Liver (tissue), 3 donors: ENCODE measurements at regions not wholly inside any gene's neighbourhood (a gene's known extent, or its start where the extent isn't known, plus 50 kb on each side); places are given as distances from the start of the nearest gene placed in this dataset.

ENCODE experiments used
- CTCF ChIP-seq: fragments of 150-350 bp; IDR thresholded peaks from 2 replicates; pipeline ENCODE4 v1.5.1; 2017; ENCODE audit warnings: improper control_type of control experiment, low read depth, low read length; ENCODE audit not compliant: missing input control
- FOXA1 ChIP-seq: IDR thresholded peaks from 2 replicates; pipeline ENCODE4 v1.6.1; 2016; ENCODE audit warnings: antibody characterized with exemption
- HNF4G ChIP-seq: IDR thresholded peaks from 2 replicates; pipeline ENCODE4 v1.6.1; 2016; ENCODE audit warnings: antibody characterized with exemption
- MAX ChIP-seq: IDR thresholded peaks from 2 replicates; pipeline ENCODE4 v1.6.1; 2016; ENCODE audit warnings: antibody characterized with exemption
- RAD21 ChIP-seq, 2 donors: IDR thresholded peaks; 2 replicates each; pipeline ENCODE4 v1.6.1; 2016; ENCODE audit warnings: antibody characterized with exemption in 2 of 2, mild to moderate bottlenecking in 2 of 2
- REST ChIP-seq: IDR thresholded peaks from 2 replicates; pipeline ENCODE4 v1.6.1; 2016; ENCODE audit warnings: antibody characterized with exemption, mild to moderate bottlenecking
- ZBTB33 ChIP-seq: IDR thresholded peaks from 2 replicates; pipeline ENCODE4 v1.6.1; 2016; ENCODE audit warnings: antibody characterized with exemption
- donor health status: healthy.
- donor health status: healthy.

- TF ChIP-seq REST (no peak), RAD21 (IDR thresholded peaks at IDR 0.05) (no peak), CTCF (no peak), MAX (no peak), ZBTB33 (no peak), HNF4G (no peak), FOXA1 (no peak)
Observed at GRCh38 chr3:107921038-107921437, 169.8 kb downstream of the CD47 start.
